ENCODE measurements at regions not wholly inside any gene's neighbourhood (a gene's known extent, or its start where the extent isn't known, plus 50 kb on each side); places are given as distances from the start of the nearest gene placed in this dataset.

DNA sequence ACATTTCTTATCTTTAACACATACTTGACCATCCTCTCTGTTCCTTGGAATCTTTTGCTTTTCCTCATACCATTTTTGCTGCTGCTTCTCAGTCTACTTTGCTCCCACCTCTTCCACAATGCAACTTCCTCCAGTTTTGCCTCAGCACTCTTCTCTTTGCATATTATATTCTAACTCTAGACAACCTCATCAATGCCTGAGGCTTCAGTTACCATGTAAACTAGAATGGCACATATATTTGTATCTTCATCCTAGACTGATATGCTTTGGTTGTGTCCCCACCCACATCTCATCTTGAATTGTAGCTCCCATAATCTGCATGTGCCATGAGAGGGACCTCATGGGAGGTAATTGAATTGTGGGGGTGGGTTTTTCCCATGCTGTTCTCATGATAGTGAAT, 55.9 kb upstream of the STAM2 start:
- no peaks in the 10 kb centered on the region for H3K9me3 ChIP-seq (replicated peaks; ENCODE audit: control insufficient read depth, insufficient read depth, low read length)
- H3K36me3 ChIP-seq (ENCODE audit: control insufficient read depth in 2 of 2, insufficient read depth in 2 of 2, low read length in 1 of 2) = no peaks in the 10 kb centered on the region
- ATAC-seq (no peak), DNase-seq (ENCODE audit: low read depth, low spot score) (no peak), FAIRE-seq (no peak)
- no peaks in the 10 kb centered on the region for H3K79me2 ChIP-seq (ENCODE audit: control insufficient read depth, insufficient read depth, low read length)
- in situ Hi-C loops (cut with MboI) = no loop called here
- H3K4me2 ChIP-seq (ENCODE audit: control insufficient read depth, insufficient read depth) = no peak overlapping the region
- TF ChIP-seq, protein P1, sequence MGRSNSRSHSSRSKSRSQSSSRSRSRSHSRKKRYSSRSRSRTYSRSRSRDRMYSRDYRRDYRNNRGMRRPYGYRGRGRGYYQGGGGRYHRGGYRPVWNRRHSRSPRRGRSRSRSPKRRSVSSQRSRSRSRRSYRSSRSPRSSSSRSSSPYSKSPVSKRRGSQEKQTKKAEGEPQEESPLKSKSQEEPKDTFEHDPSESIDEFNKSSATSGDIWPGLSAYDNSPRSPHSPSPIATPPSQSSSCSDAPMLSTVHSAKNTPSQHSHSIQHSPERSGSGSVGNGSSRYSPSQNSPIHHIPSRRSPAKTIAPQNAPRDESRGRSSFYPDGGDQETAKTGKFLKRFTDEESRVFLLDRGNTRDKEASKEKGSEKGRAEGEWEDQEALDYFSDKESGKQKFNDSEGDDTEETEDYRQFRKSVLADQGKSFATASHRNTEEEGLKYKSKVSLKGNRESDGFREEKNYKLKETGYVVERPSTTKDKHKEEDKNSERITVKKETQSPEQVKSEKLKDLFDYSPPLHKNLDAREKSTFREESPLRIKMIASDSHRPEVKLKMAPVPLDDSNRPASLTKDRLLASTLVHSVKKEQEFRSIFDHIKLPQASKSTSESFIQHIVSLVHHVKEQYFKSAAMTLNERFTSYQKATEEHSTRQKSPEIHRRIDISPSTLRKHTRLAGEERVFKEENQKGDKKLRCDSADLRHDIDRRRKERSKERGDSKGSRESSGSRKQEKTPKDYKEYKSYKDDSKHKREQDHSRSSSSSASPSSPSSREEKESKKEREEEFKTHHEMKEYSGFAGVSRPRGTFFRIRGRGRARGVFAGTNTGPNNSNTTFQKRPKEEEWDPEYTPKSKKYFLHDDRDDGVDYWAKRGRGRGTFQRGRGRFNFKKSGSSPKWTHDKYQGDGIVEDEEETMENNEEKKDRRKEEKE (IDR thresholded peaks at IDR 0.05) = no peak
- no peak for TF ChIP-seq YBX1 (IDR thresholded peaks at IDR 0.05)
- no peak for TF ChIP-seq BHLHE40 (IDR thresholded peaks at IDR 0.05; ENCODE audit: borderline replicate concordance in 1 of 2, low read depth in 2 of 2, low read length in 1 of 2)
- SMC1A ChIA-PET (ENCODE audit: uncharacterized antibody, unreplicated experiment) = no interaction called here
- H3K4me1 ChIP-seq (ENCODE audit: control insufficient read depth, insufficient read depth, low read length) = no peaks in the 10 kb centered on the region
- RAD21 ChIA-PET (ENCODE audit: unreplicated experiment) = no interaction called here
- BruUV-seq (replicated peaks) = no TSS peak
- H3K9ac ChIP-seq (ENCODE audit: control insufficient read depth, insufficient read depth, low read length) = no peak overlapping the region
- no peaks in the 10 kb centered on the region for H4K20me1 ChIP-seq (ENCODE audit: control insufficient read depth, insufficient read depth)
- no peak overlapping the region for H3K4me3 ChIP-seq
- CTCF ChIA-PET = no interaction called here
- no peak overlapping the region for H2AFZ ChIP-seq (ENCODE audit: control insufficient read depth, low read depth, low read length)
- intact Hi-C loops (cut with micrococcal nuclease; ENCODE audit: unreplicated experiment) = no loop called here
- POLR2A ChIA-PET = interaction anchor here (0.6 kb wide), 1 partner anchor 862 kb away, joined by 3 read pairs; no protein-coding TSS in a partner anchor
- no peaks in the 10 kb centered on the region for H3K27me3 ChIP-seq (replicated peaks in 1 of 2; ENCODE audit: control insufficient read depth in 2 of 2, insufficient read depth in 2 of 2, low read length in 1 of 2)
- no peak overlapping the region for H3K27ac ChIP-seq (ENCODE audit: control insufficient read depth, insufficient read depth)

DNA sequence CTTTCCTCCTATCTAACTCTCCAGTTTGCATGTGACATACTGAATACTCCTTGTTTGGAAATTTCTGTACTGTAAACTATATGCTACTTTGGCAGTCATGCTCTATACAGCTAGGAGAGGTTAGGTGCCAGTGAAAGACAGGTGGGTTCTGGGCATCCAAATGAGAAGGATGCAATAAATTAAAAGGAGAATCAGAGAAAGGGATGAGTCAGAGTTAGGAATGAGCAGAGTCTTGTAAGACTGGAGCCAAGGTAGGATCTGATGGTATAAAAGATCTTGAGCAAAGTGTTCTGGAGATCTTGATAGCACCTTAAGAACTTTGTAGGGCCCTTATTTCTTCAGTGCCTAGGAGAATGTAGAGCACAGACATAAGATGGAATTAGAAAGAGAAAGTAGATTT, 58.7 kb upstream of the STAM2 start:
- H3K4me2 ChIP-seq (ENCODE audit: control insufficient read depth, insufficient read depth) = no peak overlapping the region
- no peaks in the 10 kb centered on the region for H3K27me3 ChIP-seq (replicated peaks in 1 of 2; ENCODE audit: control insufficient read depth in 2 of 2, insufficient read depth in 2 of 2, low read length in 1 of 2)
- FAIRE-seq (no peak), DNase-seq (ENCODE audit: low read depth, low spot score) (no peak), ATAC-seq (no peak)
- no peak overlapping the region for H2AFZ ChIP-seq (ENCODE audit: control insufficient read depth, low read depth, low read length)
- no peaks in the 10 kb centered on the region for H3K36me3 ChIP-seq (ENCODE audit: control insufficient read depth in 2 of 2, insufficient read depth in 2 of 2, low read length in 1 of 2)
- no TSS peak for BruUV-seq (replicated peaks)
- no peaks in the 10 kb centered on the region for H3K9me3 ChIP-seq (replicated peaks; ENCODE audit: control insufficient read depth, insufficient read depth, low read length)
- RAD21 ChIA-PET (ENCODE audit: unreplicated experiment) = no interaction called here
- CTCF ChIA-PET = interaction anchor here (0.6 kb wide), 1 partner anchor 161 kb away, joined by 3 read pairs; no protein-coding TSS in a partner anchor
- in situ Hi-C loops (cut with MboI) (no loop called here), intact Hi-C loops (cut with micrococcal nuclease; ENCODE audit: unreplicated experiment) (no loop called here)
- no peak overlapping the region for H3K4me3 ChIP-seq
- no peak for TF ChIP-seq RBBP5 (conservative IDR thresholded peaks at IDR 0.05)
- TF ChIP-seq MXI1 (IDR thresholded peaks at IDR 0.05; ENCODE audit: low read depth, low read length) = no peak
- no peak for TF ChIP-seq PAX8 (IDR thresholded peaks at IDR 0.05)
- H3K9ac ChIP-seq (ENCODE audit: control insufficient read depth, insufficient read depth, low read length) = no peak overlapping the region
- H4K20me1 ChIP-seq (ENCODE audit: control insufficient read depth, insufficient read depth) = no peaks in the 10 kb centered on the region
- SMC1A ChIA-PET (ENCODE audit: uncharacterized antibody, unreplicated experiment) = no interaction called here
- POLR2A ChIA-PET = no interaction called here
- H3K27ac ChIP-seq (ENCODE audit: control insufficient read depth, insufficient read depth) = no peak overlapping the region
- no peaks in the 10 kb centered on the region for H3K4me1 ChIP-seq (ENCODE audit: control insufficient read depth, insufficient read depth, low read length)
- no peaks in the 10 kb centered on the region for H3K79me2 ChIP-seq (ENCODE audit: control insufficient read depth, insufficient read depth, low read length)
